Lower leg skin (tissue), 3 donors: ENCODE measurements at regions not wholly inside any gene's neighbourhood (a gene's known extent, or its start where the extent isn't known, plus 50 kb on each side); places are given as distances from the start of the nearest gene placed in this dataset.

Experiments
- CTCF ChIP-seq, 3 donors: fragments of 450-650 bp; IDR thresholded peaks; one replicate each; pipeline ENCODE4 v1.5.1; 2016; ENCODE audit warnings: antibody characterized with exemption in 3 of 3, mild to moderate bottlenecking in 3 of 3, moderate library complexity in 2 of 3
- POLR2A ChIP-seq, 2 donors: fragments of 450-650 bp; IDR thresholded peaks; one replicate each; pipeline ENCODE4 v1.6.1; 2016 to 2017; ENCODE audit warnings: antibody characterized with exemption in 2 of 2, mild to moderate bottlenecking in 1 of 2, moderate library complexity in 1 of 2

- TF ChIP-seq CTCF (IDR thresholded peaks at IDR 0.05): no peak
- no peak for TF ChIP-seq POLR2A (IDR thresholded peaks at IDR 0.05)
Observed at GRCh38 chrY:9257725-9258124, 79.5 kb upstream of the TSPY4 start.
